ENCODE measurements at regions not wholly inside any gene's neighbourhood (a gene's known extent, or its start where the extent isn't known, plus 50 kb on each side); places are given as distances from the start of the nearest gene placed in this dataset.

DNA sequence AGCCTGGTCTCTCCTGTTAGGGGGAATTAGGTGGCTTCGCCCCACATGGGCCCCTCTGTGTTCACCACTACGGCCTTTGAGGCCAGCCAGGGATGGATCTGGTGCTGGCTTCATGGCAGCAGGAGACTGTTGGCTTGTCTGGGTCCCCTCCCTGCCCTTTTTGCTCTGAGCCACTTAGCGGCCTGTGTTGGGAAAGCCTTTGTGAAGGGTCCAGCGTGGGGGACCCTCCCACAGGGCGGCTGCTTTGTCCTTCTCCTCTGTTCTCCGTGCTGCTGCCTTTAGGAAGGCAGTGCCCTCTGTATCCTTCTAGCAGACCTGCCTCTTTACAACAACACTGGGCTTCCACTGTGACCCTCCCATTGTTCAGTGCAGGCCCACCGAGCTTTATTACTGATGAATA is 118.4 kb downstream of the TSN start:
- Mint-ChIP-seq H3K27me3 (ENCODE audit: low read depth) (peaks cover 7% of the 10 kb centered on the region), H3K4me1 (ENCODE audit: low read depth) (no peaks in the 10 kb centered on the region), H3K9me3 (no peaks in the 10 kb centered on the region), H3K36me3 (ENCODE audit: low read depth) (no peaks in the 10 kb centered on the region), H3K4me3 (no peak overlapping the region), H3K27ac (no peak overlapping the region)

DNA sequence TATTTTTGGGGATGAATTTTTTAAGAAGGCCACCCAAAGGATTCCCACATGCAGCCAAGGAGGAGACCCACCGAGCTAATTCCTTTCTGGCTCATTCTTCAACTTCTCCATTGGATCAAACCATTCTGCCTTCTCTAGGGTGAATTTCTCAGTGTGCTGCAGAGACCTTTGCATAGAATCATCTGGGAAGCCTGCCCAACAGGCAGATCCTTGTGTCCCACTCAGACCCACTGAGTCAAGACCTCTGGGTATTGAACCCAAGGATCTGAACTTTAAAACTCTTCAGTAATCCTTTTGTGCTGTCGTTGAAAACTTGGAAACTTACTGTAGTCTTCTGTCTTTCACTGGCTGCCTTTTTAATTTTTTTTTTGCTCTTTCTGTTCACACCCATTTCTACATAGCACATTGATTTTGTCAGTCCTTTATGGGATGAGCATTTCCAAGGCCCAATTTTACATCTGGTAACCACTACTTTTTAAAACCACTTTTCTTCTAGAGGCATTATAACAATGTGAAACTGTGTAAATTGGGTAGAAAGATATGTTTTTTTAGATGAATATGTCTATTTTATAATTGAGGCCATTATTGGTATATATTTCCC is 120.2 kb downstream of the TSN start:
- Mint-ChIP-seq H3K4me3 (no peak overlapping the region), H3K4me1 (ENCODE audit: low read depth) (no peaks in the 10 kb centered on the region), H3K27me3 (ENCODE audit: low read depth) (peaks cover 7% of the 10 kb centered on the region), H3K27ac (no peak overlapping the region), H3K36me3 (ENCODE audit: low read depth) (no peaks in the 10 kb centered on the region), H3K9me3 (no peaks in the 10 kb centered on the region)

DNA sequence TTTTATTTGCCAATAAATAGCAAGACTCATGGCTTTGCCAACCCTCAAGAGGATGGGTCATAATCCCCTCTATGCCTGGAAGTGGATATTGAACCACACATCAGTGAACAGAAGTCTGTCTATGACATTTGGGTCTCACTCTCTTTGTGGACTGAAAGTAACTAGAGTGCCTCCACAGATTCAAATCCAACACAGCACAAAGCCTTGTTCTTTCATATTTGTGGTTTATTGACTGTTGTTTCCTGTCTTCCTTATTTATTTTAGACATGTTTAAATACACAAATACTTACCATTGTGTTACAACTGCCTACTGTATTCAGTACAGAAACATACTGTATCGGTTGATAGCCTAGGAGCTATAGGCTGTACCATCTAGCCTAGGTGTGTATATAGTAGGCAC is 121.9 kb downstream of the TSN start:
- H3K4me1 Mint-ChIP-seq (ENCODE audit: low read depth), result no peaks in the 10 kb centered on the region
- H3K27ac Mint-ChIP-seq, result no peak overlapping the region

DNA sequence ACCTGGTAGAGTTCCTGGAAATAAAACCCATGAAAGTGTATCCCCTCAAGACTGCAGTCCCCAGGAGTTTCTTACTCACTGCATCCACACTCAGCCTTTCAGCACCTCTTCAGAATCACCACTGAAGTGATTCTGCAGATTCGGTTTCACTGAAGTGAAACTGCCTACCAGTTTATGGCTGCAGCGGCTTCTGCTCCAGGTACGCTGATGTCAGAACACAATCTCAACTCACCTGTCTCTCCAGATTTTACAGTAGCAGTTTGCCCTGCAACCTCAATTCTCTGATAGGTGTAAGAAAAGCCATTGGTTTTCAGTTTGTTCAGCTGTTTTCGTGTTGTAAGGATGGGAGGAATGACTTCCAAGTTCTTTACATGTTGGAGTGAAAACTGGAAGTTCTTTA is 124.8 kb downstream of the TSN start:
- no peak overlapping the region for H3K4me3 Mint-ChIP-seq
- H3K9me3 Mint-ChIP-seq, result no peaks in the 10 kb centered on the region
- H3K4me1 Mint-ChIP-seq (ENCODE audit: low read depth), result no peaks in the 10 kb centered on the region
- H3K27ac Mint-ChIP-seq, result no peak overlapping the region
- H3K27me3 Mint-ChIP-seq (ENCODE audit: low read depth), result peaks cover 12% of the 10 kb centered on the region
- H3K36me3 Mint-ChIP-seq (ENCODE audit: low read depth), result no peaks in the 10 kb centered on the region

More for the DNA sequence above, 121.9 kb downstream of the TSN start:
- peaks cover 12% of the 10 kb centered on the region for H3K27me3 Mint-ChIP-seq (ENCODE audit: low read depth)
- no peak overlapping the region for H3K4me3 Mint-ChIP-seq
- H3K36me3 Mint-ChIP-seq (ENCODE audit: low read depth), result no peaks in the 10 kb centered on the region
- no peaks in the 10 kb centered on the region for H3K9me3 Mint-ChIP-seq

DNA sequence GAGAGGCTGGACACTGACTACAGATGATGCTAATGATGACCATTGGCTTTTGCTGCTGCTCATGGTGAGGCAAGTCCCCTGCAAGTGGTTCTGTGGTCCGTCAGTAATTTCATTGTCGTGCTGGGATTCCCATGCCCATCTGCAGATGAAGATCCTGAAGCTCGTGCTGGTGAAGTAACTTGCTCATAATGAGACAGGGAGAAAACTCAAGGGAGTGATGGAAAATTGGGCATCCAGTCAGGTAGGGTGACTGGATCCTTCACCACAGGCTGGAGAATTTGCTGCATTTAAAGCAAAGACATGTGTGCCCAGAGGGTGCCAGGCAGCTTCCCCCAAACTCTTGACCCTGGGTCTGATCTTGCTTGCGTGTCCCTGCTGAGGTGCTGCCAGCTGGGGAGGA is 125.6 kb downstream of the TSN start:
- no peak overlapping the region for H3K27ac Mint-ChIP-seq
- no peak overlapping the region for H3K4me3 Mint-ChIP-seq
- peaks cover 12% of the 10 kb centered on the region for H3K27me3 Mint-ChIP-seq (ENCODE audit: low read depth)
- no peaks in the 10 kb centered on the region for H3K36me3 Mint-ChIP-seq (ENCODE audit: low read depth)
- no peaks in the 10 kb centered on the region for H3K9me3 Mint-ChIP-seq
- H3K4me1 Mint-ChIP-seq (ENCODE audit: low read depth), result no peaks in the 10 kb centered on the region

DNA sequence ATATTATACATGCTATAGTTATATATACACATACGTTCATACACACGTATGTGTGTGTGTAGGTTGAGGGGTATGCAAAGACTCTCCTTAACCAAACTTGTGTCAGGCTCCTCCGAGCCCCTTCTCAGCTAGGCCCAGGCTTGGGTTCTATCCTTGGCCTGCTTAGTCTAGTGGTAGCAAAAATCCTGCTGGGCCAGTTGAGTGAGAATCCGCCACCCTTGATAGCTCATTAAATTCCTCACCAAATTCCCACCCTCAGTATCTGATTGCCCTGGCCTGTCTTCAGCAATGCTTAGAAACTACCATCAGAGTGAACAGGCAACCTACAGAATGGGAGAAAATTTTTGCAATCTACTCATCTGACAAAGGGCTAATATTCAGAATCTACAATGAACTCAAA is 126.5 kb downstream of the TSN start:
- Mint-ChIP-seq H3K4me1 (ENCODE audit: low read depth) (no peaks in the 10 kb centered on the region), H3K36me3 (ENCODE audit: low read depth) (no peaks in the 10 kb centered on the region), H3K4me3 (no peak overlapping the region), H3K27me3 (ENCODE audit: low read depth) (peaks cover 12% of the 10 kb centered on the region), H3K27ac (no peak overlapping the region), H3K9me3 (no peaks in the 10 kb centered on the region)

DNA sequence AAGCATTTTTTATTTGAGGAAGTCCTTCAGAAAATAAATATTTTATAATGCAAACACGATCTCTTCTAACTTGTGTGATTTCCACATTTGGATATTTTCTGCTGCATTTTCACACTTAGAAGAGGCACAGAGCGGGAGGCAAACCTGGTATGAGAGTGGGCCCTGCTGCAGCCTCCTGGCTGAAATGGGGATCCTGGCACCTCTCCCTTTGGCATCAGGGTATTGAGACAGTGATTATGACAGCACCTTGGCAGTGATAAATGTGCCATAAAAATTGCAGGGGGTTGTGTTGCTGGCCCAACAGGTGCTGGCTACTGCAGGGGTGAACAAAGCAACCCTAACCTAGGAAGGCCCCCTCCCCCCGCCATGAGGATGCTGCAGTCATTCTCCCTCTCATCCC is 128.6 kb downstream of the TSN start:
- no peak overlapping the region for H3K27ac Mint-ChIP-seq
- H3K9me3 Mint-ChIP-seq, result no peaks in the 10 kb centered on the region
- no peak overlapping the region for H3K4me3 Mint-ChIP-seq
- H3K27me3 Mint-ChIP-seq (ENCODE audit: low read depth), result peaks cover 4% of the 10 kb centered on the region
- H3K4me1 Mint-ChIP-seq (ENCODE audit: low read depth), result no peaks in the 10 kb centered on the region
- no peaks in the 10 kb centered on the region for H3K36me3 Mint-ChIP-seq (ENCODE audit: low read depth)

DNA sequence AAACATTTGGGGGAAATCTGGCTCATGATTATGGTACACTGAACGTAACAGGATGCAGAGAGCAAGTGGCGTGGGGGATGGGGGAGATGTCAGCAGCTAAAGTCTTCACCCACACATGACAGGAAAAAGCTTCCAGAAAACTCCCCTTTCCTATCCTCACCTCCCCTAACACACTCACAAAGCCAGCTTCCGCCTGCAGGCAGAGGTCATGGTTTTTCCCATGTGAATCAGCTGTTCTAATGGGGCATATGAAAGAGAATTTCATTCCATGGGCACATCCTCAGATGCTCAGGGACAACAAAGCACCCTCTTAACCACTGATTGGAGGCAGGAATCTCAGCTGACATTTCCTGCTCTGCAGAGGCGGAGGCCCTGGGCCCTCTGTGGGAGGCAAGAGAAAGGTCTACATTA is 129.1 kb downstream of the TSN start:
- Mint-ChIP-seq H3K9me3 (no peaks in the 10 kb centered on the region), H3K4me1 (ENCODE audit: low read depth) (no peaks in the 10 kb centered on the region), H3K27me3 (ENCODE audit: low read depth) (peaks cover 4% of the 10 kb centered on the region), H3K36me3 (ENCODE audit: low read depth) (no peaks in the 10 kb centered on the region), H3K27ac (no peak overlapping the region), H3K4me3 (no peak overlapping the region)

DNA sequence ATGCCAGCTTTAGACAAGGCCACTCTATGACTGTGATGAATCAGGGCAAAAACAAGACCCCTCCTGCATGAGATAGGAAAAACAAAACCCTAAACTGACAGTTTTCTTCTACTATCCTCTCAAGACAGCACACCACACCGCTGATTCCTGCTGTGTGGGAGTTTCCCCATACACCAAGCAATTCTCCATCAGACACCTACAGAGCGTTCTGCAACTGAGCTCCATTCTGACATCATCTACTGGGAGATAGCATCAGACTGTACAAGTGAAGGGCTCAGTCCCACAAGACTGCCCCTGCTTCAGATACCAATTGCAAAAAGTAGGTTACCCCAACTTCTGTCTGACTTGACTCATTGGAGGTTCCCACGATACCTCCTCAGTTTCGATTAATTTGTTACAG is 130.6 kb downstream of the TSN start:
- Mint-ChIP-seq H3K27ac (no peak overlapping the region), H3K4me1 (ENCODE audit: low read depth) (no peaks in the 10 kb centered on the region), H3K9me3 (no peaks in the 10 kb centered on the region), H3K4me3 (no peak overlapping the region), H3K27me3 (ENCODE audit: low read depth) (peaks cover 2% of the 10 kb centered on the region), H3K36me3 (ENCODE audit: low read depth) (no peaks in the 10 kb centered on the region)

DNA sequence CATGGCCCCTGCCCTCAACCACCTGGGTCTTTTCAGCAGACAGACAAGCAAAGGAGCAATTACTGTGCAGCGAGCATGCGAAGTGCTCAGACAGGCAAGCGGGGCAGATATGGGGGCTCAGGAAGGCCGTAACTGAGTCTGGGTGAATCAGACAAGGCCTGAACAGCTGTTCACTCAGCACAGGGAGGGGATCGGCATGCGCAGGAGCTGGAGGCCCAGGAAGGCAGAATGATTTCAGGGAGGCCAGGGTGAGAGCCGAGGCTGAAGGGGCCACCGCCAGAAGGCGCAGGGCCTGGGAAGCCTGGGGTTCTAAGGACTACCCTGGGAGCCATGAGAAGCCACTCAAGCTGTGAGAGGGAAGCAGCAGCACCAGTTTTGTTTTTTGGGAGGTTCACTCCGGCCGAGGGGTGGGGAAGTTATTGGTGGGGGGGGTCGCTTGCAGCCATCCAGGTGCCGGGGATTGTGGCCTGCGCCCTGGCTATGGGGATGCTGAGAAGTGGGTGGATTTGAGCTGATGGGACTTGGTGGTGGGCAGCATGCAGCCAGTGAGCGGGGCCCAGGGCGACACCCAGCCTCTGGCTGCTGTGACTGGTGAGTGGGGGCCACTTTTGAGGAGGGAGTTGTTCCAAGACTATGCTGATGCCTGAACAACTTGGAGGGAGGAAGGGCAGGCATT is 132.2 kb downstream of the TSN start:
- Mint-ChIP-seq H3K4me1 (ENCODE audit: low read depth) (no peaks in the 10 kb centered on the region), H3K27me3 (ENCODE audit: low read depth) (no peaks in the 10 kb centered on the region), H3K9me3 (no peaks in the 10 kb centered on the region), H3K4me3 (no peak overlapping the region), H3K36me3 (ENCODE audit: low read depth) (no peaks in the 10 kb centered on the region), H3K27ac (no peak overlapping the region)

DNA sequence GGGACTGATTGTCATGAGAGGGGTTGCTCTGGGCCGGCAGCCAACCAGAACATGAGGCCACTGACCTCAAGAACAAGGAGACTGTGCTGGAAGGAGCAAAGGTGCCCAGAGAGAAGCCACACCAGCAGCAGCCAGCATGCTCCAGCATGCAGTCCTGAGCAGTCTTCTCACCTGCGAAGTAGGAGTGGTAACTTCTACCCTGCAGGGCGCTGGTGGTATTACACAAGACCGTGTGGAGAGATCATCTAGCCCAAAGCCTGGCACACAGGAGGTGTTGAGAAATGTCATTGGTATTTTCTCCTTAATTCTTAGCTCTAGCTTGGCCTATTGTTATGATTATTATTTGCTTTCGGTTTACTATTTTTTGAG is 132.7 kb downstream of the TSN start:
- Mint-ChIP-seq H3K4me1 (ENCODE audit: low read depth) (no peaks in the 10 kb centered on the region), H3K27ac (no peak overlapping the region), H3K4me3 (no peak overlapping the region), H3K36me3 (ENCODE audit: low read depth) (no peaks in the 10 kb centered on the region), H3K9me3 (no peaks in the 10 kb centered on the region), H3K27me3 (ENCODE audit: low read depth) (no peaks in the 10 kb centered on the region)

DNA sequence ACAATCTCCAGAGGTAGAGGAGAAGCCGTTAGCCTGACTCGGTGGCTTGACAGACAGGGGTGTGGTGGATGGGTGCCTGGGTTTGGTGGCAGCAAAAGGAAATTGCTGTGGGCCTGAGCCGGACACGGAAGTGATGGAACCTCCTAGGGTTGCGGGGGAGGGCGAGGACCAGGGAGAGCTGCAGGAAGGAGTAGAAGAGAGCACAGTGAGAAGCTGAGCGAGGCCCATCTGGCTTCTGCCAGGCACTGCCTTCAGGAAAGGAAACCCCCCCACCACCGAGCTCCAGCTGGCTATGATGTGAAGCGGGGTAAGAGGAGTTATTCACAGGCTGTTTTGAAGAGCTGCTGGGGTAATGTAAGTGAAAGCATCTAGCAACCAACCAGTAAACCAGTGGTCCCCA is 134.6 kb downstream of the TSN start:
- no peak overlapping the region for H3K4me3 Mint-ChIP-seq
- H3K9me3 Mint-ChIP-seq, result no peaks in the 10 kb centered on the region
- no peaks in the 10 kb centered on the region for H3K4me1 Mint-ChIP-seq (ENCODE audit: low read depth)
- no peaks in the 10 kb centered on the region for H3K36me3 Mint-ChIP-seq (ENCODE audit: low read depth)
- H3K27me3 Mint-ChIP-seq (ENCODE audit: low read depth), result no peaks in the 10 kb centered on the region
- no peak overlapping the region for H3K27ac Mint-ChIP-seq

DNA sequence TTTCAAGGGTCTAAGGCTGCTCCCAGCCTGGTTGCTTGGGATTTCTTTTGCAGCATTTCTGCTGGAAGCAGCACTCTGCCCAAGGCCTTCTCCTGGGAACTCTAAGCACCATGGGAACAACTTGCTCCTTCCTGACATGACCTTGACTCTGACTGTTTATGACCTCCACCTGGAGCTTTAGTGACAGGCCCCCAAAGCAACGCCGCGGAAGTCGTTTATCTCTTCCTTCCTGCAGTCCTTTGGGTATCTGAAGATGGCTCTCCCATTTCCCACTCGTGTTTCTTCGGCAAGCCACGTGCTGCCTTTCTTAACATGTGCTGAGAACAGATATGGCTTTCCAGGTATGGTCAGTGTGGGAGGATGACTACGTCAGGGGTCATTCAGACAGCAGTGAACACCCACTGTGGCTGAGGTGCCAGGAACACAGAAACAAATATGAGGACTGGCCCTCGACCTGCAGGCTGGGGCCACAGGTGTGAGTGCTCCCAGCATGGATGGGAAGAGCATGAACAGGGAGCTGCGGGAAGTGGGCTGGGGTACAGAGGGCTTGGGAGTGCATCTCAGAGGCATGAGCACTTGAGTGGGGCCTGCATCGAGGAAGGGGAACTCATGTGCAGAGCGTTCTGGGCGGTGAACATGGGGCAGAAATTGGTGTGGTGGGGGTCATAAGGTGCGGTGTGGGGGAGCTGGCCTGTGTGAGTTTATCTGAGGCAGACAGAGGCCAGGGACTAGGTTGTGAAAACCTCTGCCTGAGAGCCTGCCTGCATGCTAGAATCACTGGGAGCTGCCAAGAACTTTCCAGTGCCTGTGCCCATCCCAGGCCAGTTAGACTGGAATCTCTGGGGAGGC is 140.5 kb downstream of the TSN start:
- Mint-ChIP-seq H3K36me3 (ENCODE audit: low read depth) (no peaks in the 10 kb centered on the region), H3K4me1 (ENCODE audit: low read depth) (peaks cover 1% of the 10 kb centered on the region), H3K27ac (no peak overlapping the region), H3K9me3 (no peaks in the 10 kb centered on the region), H3K27me3 (ENCODE audit: low read depth) (no peaks in the 10 kb centered on the region), H3K4me3 (no peak overlapping the region)

DNA sequence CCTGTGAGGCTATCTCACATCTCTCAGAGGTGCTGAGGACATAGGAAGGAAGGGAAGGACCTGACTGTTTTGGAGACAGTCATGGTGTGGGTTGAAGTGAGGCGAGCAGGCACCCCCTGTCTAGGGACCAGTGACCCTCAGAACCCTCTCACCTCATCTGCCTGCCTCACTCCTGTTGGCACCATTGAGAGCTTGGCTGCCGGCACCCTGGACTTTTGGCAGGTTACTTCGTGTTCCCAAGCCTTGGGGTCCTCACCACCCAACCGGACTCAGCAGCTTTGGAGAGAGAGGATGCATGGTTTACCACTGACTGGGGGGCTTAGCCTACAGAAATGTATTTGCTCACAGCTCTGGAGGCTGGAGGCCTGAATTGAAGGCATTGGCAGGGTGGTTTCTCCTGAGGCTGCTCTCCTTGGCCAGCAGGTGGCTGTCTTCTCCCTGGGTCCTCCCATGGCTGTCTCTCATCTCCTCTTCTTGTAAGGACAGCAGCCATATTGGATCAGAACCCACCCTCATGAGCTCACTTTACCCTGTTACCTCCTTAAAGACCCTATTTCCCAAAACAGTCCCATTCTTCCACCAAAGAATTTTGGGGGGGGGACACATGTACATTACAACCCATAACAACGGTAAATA is 142.0 kb downstream of the TSN start:
- H3K4me3 Mint-ChIP-seq, result no peak overlapping the region
- H3K36me3 Mint-ChIP-seq (ENCODE audit: low read depth), result no peaks in the 10 kb centered on the region
- no peaks in the 10 kb centered on the region for H3K9me3 Mint-ChIP-seq
- no peaks in the 10 kb centered on the region for H3K27me3 Mint-ChIP-seq (ENCODE audit: low read depth)
- no peak overlapping the region for H3K27ac Mint-ChIP-seq
- H3K4me1 Mint-ChIP-seq (ENCODE audit: low read depth), result peaks cover 1% of the 10 kb centered on the region

DNA sequence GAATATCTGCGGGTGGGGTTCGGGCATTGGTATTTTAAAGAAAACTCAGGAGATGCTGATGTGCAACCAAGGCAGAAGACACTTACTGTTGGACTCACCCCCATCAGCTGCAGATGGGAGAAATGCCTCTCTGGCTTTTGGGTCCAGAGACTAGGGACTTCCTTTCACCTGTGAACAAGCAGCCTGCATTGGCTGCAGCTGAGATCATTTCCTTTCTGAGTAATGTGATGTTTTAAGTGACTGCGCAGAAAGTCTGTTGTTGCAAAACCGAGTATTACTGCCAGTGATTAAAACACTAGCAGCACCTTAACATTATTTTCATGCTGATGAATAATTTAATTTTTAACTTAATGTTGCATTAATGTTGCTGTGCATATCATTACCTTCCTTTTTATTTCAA is 143.0 kb downstream of the TSN start:
- H3K9me3 Mint-ChIP-seq, result no peaks in the 10 kb centered on the region
- H3K4me1 Mint-ChIP-seq (ENCODE audit: low read depth), result peaks cover 1% of the 10 kb centered on the region
- H3K27ac Mint-ChIP-seq, result no peak overlapping the region
- no peaks in the 10 kb centered on the region for H3K27me3 Mint-ChIP-seq (ENCODE audit: low read depth)
- H3K4me3 Mint-ChIP-seq, result no peak overlapping the region
- H3K36me3 Mint-ChIP-seq (ENCODE audit: low read depth), result no peaks in the 10 kb centered on the region
